GM19351 (cell line): ENCODE measurements at regions not wholly inside any gene's neighbourhood (a gene's known extent, or its start where the extent isn't known, plus 50 kb on each side); places are given as distances from the start of the nearest gene placed in this dataset.
"Not testable (repeated sequence)": the region's sequence is repeated elsewhere in the genome, so short reads cannot be mapped to it uniquely, and the experiment has no call there.

Source experiments
- ATAC-seq: cut with Tn5 transposase; IDR thresholded peaks from one replicate; pipeline ENCODE4 v1.9.1; 2021; ENCODE audit warnings: mild to moderate bottlenecking, moderate library complexity; ENCODE audit not compliant: unreplicated experiment

- ATAC-seq, result not testable (repeated sequence)
These were observed 64.5 kb downstream of the SLC30A10 start for GRCh38 chr1:219863816-219864215.

- ATAC-seq, result no peak
These were observed 66.0 kb downstream of the SLC30A10 start for GRCh38 chr1:219862366-219862765.

- no peak for ATAC-seq
These were observed 69.4 kb downstream of the SLC30A10 start for GRCh38 chr1:219858980-219859379.

- ATAC-seq, result no peak
These were observed 81.0 kb downstream of the SLC30A10 start for GRCh38 chr1:219847215-219847855.

- not testable (repeated sequence) for ATAC-seq
These were observed 88.8 kb downstream of the SLC30A10 start for GRCh38 chr1:219839595-219839994.

GRCh38 chr1:219837994-219838294, 90.4 kb downstream of the SLC30A10 start:
- ATAC-seq, result peak; percentile 16

- ATAC-seq, result peak; percentile 81
These were observed 90.9 kb downstream of the SLC30A10 start for GRCh38 chr1:219837274-219837993.

GRCh38 chr1:219834314-219834917, 93.9 kb downstream of the SLC30A10 start:
- ATAC-seq, result no peak

GRCh38 chr1:219833214-219833815, 95.0 kb downstream of the SLC30A10 start:
- ATAC-seq, result no peak

- no peak for ATAC-seq
These were observed 102.1 kb downstream of the SLC30A10 start for GRCh38 chr1:219826290-219826689.

- no peak for ATAC-seq
These were observed 103.0 kb downstream of the SLC30A10 start for GRCh38 chr1:219825355-219825754.

- ATAC-seq, result no peak
These were observed 104.0 kb downstream of the SLC30A10 start for GRCh38 chr1:219824338-219824737.

GRCh38 chr1:219820551-219820950, 107.8 kb downstream of the SLC30A10 start:
- ATAC-seq, result no peak

- ATAC-seq, result no peak
These were observed 110.4 kb downstream of the SLC30A10 start for GRCh38 chr1:219817914-219818313.

GRCh38 chr1:219813294-219813693, 115.1 kb downstream of the SLC30A10 start:
- no peak for ATAC-seq

GRCh38 chr1:219812491-219813203, 115.7 kb downstream of the SLC30A10 start:
- peak; percentile 98 for ATAC-seq

- ATAC-seq, result no peak
These were observed 116.3 kb downstream of the SLC30A10 start for GRCh38 chr1:219812086-219812485.

- no peak for ATAC-seq
These were observed 117.9 kb downstream of the SLC30A10 start for GRCh38 chr1:219810451-219810850.

- no peak for ATAC-seq
These were observed 119.6 kb downstream of the SLC30A10 start for GRCh38 chr1:219808790-219809189.

- ATAC-seq, result no peak
These were observed 121.7 kb downstream of the SLC30A10 start for GRCh38 chr1:219806642-219807041.

- ATAC-seq, result peak; percentile 71
These were observed 122.3 kb downstream of the SLC30A10 start for GRCh38 chr1:219806020-219806419.
